UCSD-AML1 (cell line): ENCODE measurements at regions not wholly inside any gene's neighbourhood (a gene's known extent, or its start where the extent isn't known, plus 50 kb on each side); places are given as distances from the start of the nearest gene placed in this dataset.
"Not testable (repeated sequence)": the region's sequence is repeated elsewhere in the genome, so short reads cannot be mapped to it uniquely, and the experiment has no call there.

Source experiments
- DNase-seq: peaks from one replicate; lab custom pipeline; 2025; ENCODE audit not compliant: unreplicated experiment; lab: John Stamatoyannopoulos, UW

- no peak for DNase-seq
Measured at GRCh38 chr1:187691439-187691838, 862.7 kb downstream of the PLA2G4A start.

- DNase-seq, result no peak
Measured at GRCh38 chr1:187692799-187693198, 864.0 kb downstream of the PLA2G4A start.

GRCh38 chr1:187696073-187696472, 867.3 kb downstream of the PLA2G4A start:
- DNase-seq, result peak; percentile 4

GRCh38 chr1:187703138-187704130, 874.7 kb downstream of the PLA2G4A start:
- DNase-seq, result not testable (repeated sequence)

GRCh38 chr1:187714470-187714869, 885.7 kb downstream of the PLA2G4A start:
- no peak for DNase-seq

GRCh38 chr1:187715483-187715882, 886.7 kb downstream of the PLA2G4A start:
- DNase-seq, result no peak

- DNase-seq, result no peak
Measured at GRCh38 chr1:187716160-187716559, 887.4 kb downstream of the PLA2G4A start.

- DNase-seq, result no peak
Measured at GRCh38 chr1:187718527-187718926, 889.8 kb downstream of the PLA2G4A start.

- no peak for DNase-seq
Measured at GRCh38 chr1:187721216-187721615, 892.5 kb downstream of the PLA2G4A start.

GRCh38 chr1:187725216-187725615, 896.5 kb downstream of the PLA2G4A start:
- no peak for DNase-seq

- no peak for DNase-seq
Measured at GRCh38 chr1:187733232-187733631, 904.5 kb downstream of the PLA2G4A start.

GRCh38 chr1:187734427-187734826, 905.7 kb downstream of the PLA2G4A start:
- DNase-seq, result no peak

- DNase-seq, result no peak
Measured at GRCh38 chr1:187744665-187745064, 915.9 kb downstream of the PLA2G4A start.

- DNase-seq, result no peak
Measured at GRCh38 chr1:187755536-187755935, 926.8 kb downstream of the PLA2G4A start.

GRCh38 chr1:187756684-187757083, 927.9 kb downstream of the PLA2G4A start:
- not testable (repeated sequence) for DNase-seq

- DNase-seq, result no peak
Measured at GRCh38 chr1:187759825-187760333, 931.1 kb downstream of the PLA2G4A start.

GRCh38 chr1:187762118-187762517, 933.4 kb downstream of the PLA2G4A start:
- DNase-seq, result no peak

- DNase-seq, result no peak
Measured at GRCh38 chr1:187763465-187763864, 934.7 kb downstream of the PLA2G4A start.

GRCh38 chr1:187763976-187764375, 935.2 kb downstream of the PLA2G4A start:
- no peak for DNase-seq

GRCh38 chr1:187771396-187771795, 942.6 kb downstream of the PLA2G4A start:
- DNase-seq, result no peak

- peak; percentile 1 for DNase-seq
Measured at GRCh38 chr1:187773168-187773567, 944.4 kb downstream of the PLA2G4A start.

GRCh38 chr1:187787736-187788135, 959.0 kb downstream of the PLA2G4A start:
- DNase-seq, result no peak
